ENCODE measurements at regions not wholly inside any gene's neighbourhood (a gene's known extent, or its start where the extent isn't known, plus 50 kb on each side); places are given as distances from the start of the nearest gene placed in this dataset.

GRCh38 chr5:167684251-167684650 is 607.2 kb upstream of the WWC1 start:
- TF ChIP-seq EZH2phosphoT487 (IDR thresholded peaks at IDR 0.05; ENCODE audit: borderline replicate concordance, low read depth, low read length) (no peak), CTCF (conservative IDR thresholded peaks at IDR 0.05; ENCODE audit: low read length) (no peak)
- H3K4me1 ChIP-seq (ENCODE audit: insufficient read depth, low read length, poor library complexity, severe bottlenecking): no peaks in the 10 kb centered on the region
- H3K27ac ChIP-seq (ENCODE audit: low read depth, low read length, poor library complexity, severe bottlenecking): no peak overlapping the region
- CTCF ChIA-PET (ENCODE audit: unreplicated experiment): no interaction called here
- no peak overlapping the region for H2AFZ ChIP-seq (ENCODE audit: low read length)
- no peaks in the 10 kb centered on the region for H3K79me2 ChIP-seq (ENCODE audit: insufficient read depth, low read depth, low read length)
- no peaks in the 10 kb centered on the region for H3K9me3 ChIP-seq (ENCODE audit: low read length)
- no peaks in the 10 kb centered on the region for H4K20me1 ChIP-seq (ENCODE audit: insufficient read depth, low read length)
- no TSS peak for BruUV-seq (replicated peaks)
- H3K4me2 ChIP-seq (ENCODE audit: low read length): no peak overlapping the region
- no peaks in the 10 kb centered on the region for H3K36me3 ChIP-seq (ENCODE audit: insufficient read depth, low read length)
- H3K9me2 ChIP-seq (ENCODE audit: insufficient read depth, low read length): no peaks in the 10 kb centered on the region
- intact Hi-C loops (cut with micrococcal nuclease; ENCODE audit: unreplicated experiment): no loop called here
- H3K4me3 ChIP-seq (ENCODE audit: low read depth, low read length, poor library complexity, severe bottlenecking): no peak overlapping the region
- DNase-seq (ENCODE audit: low spot score): no peak
- POLR2A ChIA-PET: no interaction called here

GRCh38 chr5:167688341-167689130 is 602.9 kb upstream of the WWC1 start:
- Histone ChIP-seq H4K20me1 (ENCODE audit: insufficient read depth, low read length) (no peaks in the 10 kb centered on the region), H3K4me1 (ENCODE audit: insufficient read depth, low read length, poor library complexity, severe bottlenecking) (no peaks in the 10 kb centered on the region), H3K79me2 (ENCODE audit: insufficient read depth, low read depth, low read length) (no peaks in the 10 kb centered on the region), H3K9me3 (ENCODE audit: low read length) (no peaks in the 10 kb centered on the region), H3K27ac (ENCODE audit: low read depth, low read length, poor library complexity, severe bottlenecking) (no peak overlapping the region), H2AFZ (ENCODE audit: low read length) (no peak overlapping the region), H3K9me2 (ENCODE audit: insufficient read depth, low read length) (no peaks in the 10 kb centered on the region), H3K36me3 (ENCODE audit: insufficient read depth, low read length) (no peaks in the 10 kb centered on the region), H3K4me3 (ENCODE audit: low read depth, low read length, poor library complexity, severe bottlenecking) (no peak overlapping the region), H3K4me2 (ENCODE audit: low read length) (no peak overlapping the region)
- DNase-seq (ENCODE audit: low spot score): no peak
- intact Hi-C loops (cut with micrococcal nuclease; ENCODE audit: unreplicated experiment): no loop called here
- CTCF ChIA-PET (ENCODE audit: unreplicated experiment): no interaction called here
- POLR2A ChIA-PET: no interaction called here
- TF ChIP-seq CTCF (conservative IDR thresholded peaks at IDR 0.05; ENCODE audit: low read length): no peak
- TF ChIP-seq EZH2phosphoT487 (IDR thresholded peaks at IDR 0.05; ENCODE audit: borderline replicate concordance, low read depth, low read length): no peak
- no TSS peak for BruUV-seq (replicated peaks)

GRCh38 chr5:167694325-167695147 is 596.9 kb upstream of the WWC1 start:
- Histone ChIP-seq H3K4me3 (ENCODE audit: low read depth, low read length, poor library complexity, severe bottlenecking) (no peak overlapping the region), H3K4me2 (ENCODE audit: low read length) (no peak overlapping the region), H3K27ac (ENCODE audit: low read depth, low read length, poor library complexity, severe bottlenecking) (no peak overlapping the region), H3K4me1 (ENCODE audit: insufficient read depth, low read length, poor library complexity, severe bottlenecking) (no peaks in the 10 kb centered on the region), H4K20me1 (ENCODE audit: insufficient read depth, low read length) (no peaks in the 10 kb centered on the region), H3K9me3 (ENCODE audit: low read length) (no peaks in the 10 kb centered on the region), H2AFZ (ENCODE audit: low read length) (no peak overlapping the region), H3K79me2 (ENCODE audit: insufficient read depth, low read depth, low read length) (no peaks in the 10 kb centered on the region), H3K9me2 (ENCODE audit: insufficient read depth, low read length) (no peaks in the 10 kb centered on the region), H3K36me3 (ENCODE audit: insufficient read depth, low read length) (no peaks in the 10 kb centered on the region)
- ChIA-PET POLR2A (no interaction called here), CTCF (ENCODE audit: unreplicated experiment) (no interaction called here)
- intact Hi-C loops (cut with micrococcal nuclease; ENCODE audit: unreplicated experiment): no loop called here
- no peak for DNase-seq (ENCODE audit: low spot score)
- TF ChIP-seq CTCF (conservative IDR thresholded peaks at IDR 0.05; ENCODE audit: low read length) (no peak), EZH2phosphoT487 (IDR thresholded peaks at IDR 0.05; ENCODE audit: borderline replicate concordance, low read depth, low read length) (no peak)
- BruUV-seq (replicated peaks): no TSS peak
